ENCODE measurements at regions not wholly inside any gene's neighbourhood (a gene's known extent, or its start where the extent isn't known, plus 50 kb on each side); places are given as distances from the start of the nearest gene placed in this dataset.

- H3K4me1 ChIP-seq: no peaks in the 10 kb centered on the region
- H3K27me3 ChIP-seq: no peaks in the 10 kb centered on the region
- intact Hi-C loops (cut with DNase I): no loop called here
- DNase-seq (ENCODE audit: extremely low spot score in 2 of 2): no peak
- TF ChIP-seq POLR2AphosphoS5 (IDR thresholded peaks at IDR 0.05; ENCODE audit: insufficient read depth in 1 of 2, low read depth in 1 of 2): no peak
- TF ChIP-seq, protein P1, sequence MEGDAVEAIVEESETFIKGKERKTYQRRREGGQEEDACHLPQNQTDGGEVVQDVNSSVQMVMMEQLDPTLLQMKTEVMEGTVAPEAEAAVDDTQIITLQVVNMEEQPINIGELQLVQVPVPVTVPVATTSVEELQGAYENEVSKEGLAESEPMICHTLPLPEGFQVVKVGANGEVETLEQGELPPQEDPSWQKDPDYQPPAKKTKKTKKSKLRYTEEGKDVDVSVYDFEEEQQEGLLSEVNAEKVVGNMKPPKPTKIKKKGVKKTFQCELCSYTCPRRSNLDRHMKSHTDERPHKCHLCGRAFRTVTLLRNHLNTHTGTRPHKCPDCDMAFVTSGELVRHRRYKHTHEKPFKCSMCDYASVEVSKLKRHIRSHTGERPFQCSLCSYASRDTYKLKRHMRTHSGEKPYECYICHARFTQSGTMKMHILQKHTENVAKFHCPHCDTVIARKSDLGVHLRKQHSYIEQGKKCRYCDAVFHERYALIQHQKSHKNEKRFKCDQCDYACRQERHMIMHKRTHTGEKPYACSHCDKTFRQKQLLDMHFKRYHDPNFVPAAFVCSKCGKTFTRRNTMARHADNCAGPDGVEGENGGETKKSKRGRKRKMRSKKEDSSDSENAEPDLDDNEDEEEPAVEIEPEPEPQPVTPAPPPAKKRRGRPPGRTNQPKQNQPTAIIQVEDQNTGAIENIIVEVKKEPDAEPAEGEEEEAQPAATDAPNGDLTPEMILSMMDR (IDR thresholded peaks at IDR 0.05): no peak
- no peak for TF ChIP-seq POLR2A (IDR thresholded peaks at IDR 0.05)
- H3K4me3 ChIP-seq: no peak overlapping the region
- H3K36me3 ChIP-seq: no peaks in the 10 kb centered on the region
- H3K27ac ChIP-seq: no peak overlapping the region
- H3K9me3 ChIP-seq: no peaks in the 10 kb centered on the region
Measured at GRCh38 chr7:124444696-124445480, 320.7 kb downstream of the GPR37 start.

DNA sequence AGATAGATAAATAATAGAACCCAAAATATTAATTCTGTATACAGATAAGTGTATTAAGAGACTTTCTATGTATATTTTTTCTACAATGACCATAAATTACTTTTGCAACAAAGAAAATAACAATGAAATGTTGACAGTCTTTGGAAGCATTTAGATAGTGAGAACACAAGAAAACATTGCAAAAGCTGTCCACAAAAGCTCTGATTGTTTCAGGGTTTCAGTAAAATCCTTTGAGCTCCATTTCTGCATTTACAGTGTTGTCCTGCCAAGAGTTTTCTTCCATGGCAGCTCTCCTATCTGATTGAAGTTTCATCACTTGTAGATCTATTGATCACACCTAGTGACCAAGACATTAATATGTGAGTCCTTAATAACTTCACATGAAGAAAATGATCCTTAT, 321.8 kb downstream of the GPR37 start:
- no peak overlapping the region for H3K4me3 ChIP-seq
- H3K27ac ChIP-seq: no peak overlapping the region
- no peak for TF ChIP-seq POLR2AphosphoS5 (IDR thresholded peaks at IDR 0.05; ENCODE audit: insufficient read depth in 1 of 2, low read depth in 1 of 2)
- TF ChIP-seq, protein P1 (IDR thresholded peaks at IDR 0.05): no peak
- TF ChIP-seq POLR2A (IDR thresholded peaks at IDR 0.05): no peak
- no peaks in the 10 kb centered on the region for H3K36me3 ChIP-seq
- DNase-seq (ENCODE audit: extremely low spot score in 2 of 2): no peak
- no peaks in the 10 kb centered on the region for H3K4me1 ChIP-seq
- intact Hi-C loops (cut with DNase I): no loop called here
- no peaks in the 10 kb centered on the region for H3K9me3 ChIP-seq
- no peaks in the 10 kb centered on the region for H3K27me3 ChIP-seq

DNA sequence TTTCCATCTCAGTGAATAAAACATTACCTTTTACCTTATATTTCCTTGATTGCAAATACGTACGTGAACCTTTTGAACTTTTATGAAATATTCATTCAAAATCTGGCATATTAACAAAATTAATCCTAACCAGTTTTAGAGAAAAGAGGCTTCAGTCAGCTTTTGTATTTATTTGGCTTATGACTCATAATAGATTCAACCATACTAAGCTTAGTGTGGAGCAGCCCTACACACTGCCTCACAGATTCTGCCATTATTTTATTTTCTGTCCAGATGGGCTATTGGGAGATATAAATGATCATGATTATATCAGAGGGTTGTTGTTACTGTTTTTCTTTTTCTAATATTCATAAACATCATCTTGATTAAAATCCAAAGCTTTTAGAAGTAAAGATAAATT, 325.5 kb downstream of the GPR37 start:
- no peak overlapping the region for H3K4me3 ChIP-seq
- H3K4me1 ChIP-seq: no peaks in the 10 kb centered on the region
- no peaks in the 10 kb centered on the region for H3K27me3 ChIP-seq
- TF ChIP-seq, protein P1 (IDR thresholded peaks at IDR 0.05): no peak
- no peak for TF ChIP-seq POLR2A (IDR thresholded peaks at IDR 0.05)
- no peak for TF ChIP-seq POLR2AphosphoS5 (IDR thresholded peaks at IDR 0.05; ENCODE audit: insufficient read depth in 1 of 2, low read depth in 1 of 2)
- no peak for DNase-seq (ENCODE audit: extremely low spot score in 2 of 2)
- no peaks in the 10 kb centered on the region for H3K9me3 ChIP-seq
- H3K36me3 ChIP-seq: no peaks in the 10 kb centered on the region
- no peak overlapping the region for H3K27ac ChIP-seq
- intact Hi-C loops (cut with DNase I): no loop called here

DNA sequence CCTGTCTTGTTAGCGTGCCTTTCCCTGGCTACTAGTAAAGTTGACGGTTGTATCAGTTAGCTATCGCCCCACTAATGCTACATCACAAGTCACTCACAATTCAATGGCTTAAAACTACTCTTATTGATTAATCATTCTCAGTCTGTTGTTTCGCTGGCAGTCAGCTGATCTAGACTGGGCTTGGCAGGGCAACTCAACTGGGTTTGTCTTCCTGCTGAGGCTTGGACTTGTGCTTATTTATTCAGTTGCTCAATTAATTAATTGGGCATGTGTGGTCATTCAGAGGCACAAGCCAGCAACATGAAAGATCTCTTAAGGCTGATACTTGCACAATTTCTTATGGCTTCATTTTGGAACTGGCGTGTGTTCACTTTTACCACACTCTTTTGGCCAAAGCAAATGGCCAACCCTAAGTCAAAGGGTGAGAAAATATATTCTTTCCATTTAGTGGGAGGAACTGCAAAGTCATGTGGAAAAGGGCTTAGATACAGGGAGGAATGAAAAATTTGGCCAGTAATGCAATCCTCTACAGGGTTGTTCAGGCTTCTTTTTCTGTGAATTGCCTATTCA, 333.5 kb downstream of the GPR37 start:
- intact Hi-C loops (cut with DNase I): no loop called here
- no peak for DNase-seq (ENCODE audit: extremely low spot score in 2 of 2)
- Histone ChIP-seq H3K36me3 (no peaks in the 10 kb centered on the region), H3K27me3 (no peaks in the 10 kb centered on the region), H3K9me3 (no peaks in the 10 kb centered on the region), H3K4me3 (no peak overlapping the region), H3K4me1 (no peaks in the 10 kb centered on the region), H3K27ac (no peak overlapping the region)
- TF ChIP-seq, protein P1 (IDR thresholded peaks at IDR 0.05): no peak
- TF ChIP-seq POLR2AphosphoS5 (IDR thresholded peaks at IDR 0.05; ENCODE audit: insufficient read depth in 1 of 2, low read depth in 1 of 2): no peak
- TF ChIP-seq POLR2A (IDR thresholded peaks at IDR 0.05): no peak

DNA sequence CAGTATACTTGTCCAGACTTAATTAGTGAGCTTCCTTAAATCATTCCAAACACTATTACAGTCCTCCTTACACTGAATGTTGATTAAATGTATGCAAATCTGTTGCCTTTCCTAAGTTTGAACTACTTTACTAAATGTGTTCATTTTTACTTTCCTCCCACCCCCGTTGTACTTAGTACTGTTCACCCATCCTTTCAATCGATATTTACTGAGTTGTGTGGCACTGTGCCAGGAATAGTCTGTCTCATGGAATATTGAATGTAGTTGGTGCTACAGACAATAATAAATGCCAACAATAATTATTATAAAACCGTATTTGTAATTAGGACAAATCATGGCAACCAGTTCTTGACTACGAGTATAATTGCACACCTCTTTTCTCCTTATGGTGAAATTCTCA, 335.7 kb downstream of the GPR37 start:
- Histone ChIP-seq H3K27ac (no peak overlapping the region), H3K9me3 (no peaks in the 10 kb centered on the region), H3K4me1 (no peaks in the 10 kb centered on the region), H3K36me3 (no peaks in the 10 kb centered on the region), H3K27me3 (no peaks in the 10 kb centered on the region), H3K4me3 (no peak overlapping the region)
- intact Hi-C loops (cut with DNase I): no loop called here
- TF ChIP-seq POLR2A (IDR thresholded peaks at IDR 0.05): no peak
- no peak for TF ChIP-seq POLR2AphosphoS5 (IDR thresholded peaks at IDR 0.05; ENCODE audit: insufficient read depth in 1 of 2, low read depth in 1 of 2)
- TF ChIP-seq, protein P1 (IDR thresholded peaks at IDR 0.05): no peak
- DNase-seq (ENCODE audit: extremely low spot score in 2 of 2): no peak

Measured in vagina (tissue), 2 donors.